ENCODE measurements at regions not wholly inside any gene's neighbourhood (a gene's known extent, or its start where the extent isn't known, plus 50 kb on each side); places are given as distances from the start of the nearest gene placed in this dataset.
"Not testable (repeated sequence)": the region's sequence is repeated elsewhere in the genome, so short reads cannot be mapped to it uniquely, and the experiment has no call there.

DNA sequence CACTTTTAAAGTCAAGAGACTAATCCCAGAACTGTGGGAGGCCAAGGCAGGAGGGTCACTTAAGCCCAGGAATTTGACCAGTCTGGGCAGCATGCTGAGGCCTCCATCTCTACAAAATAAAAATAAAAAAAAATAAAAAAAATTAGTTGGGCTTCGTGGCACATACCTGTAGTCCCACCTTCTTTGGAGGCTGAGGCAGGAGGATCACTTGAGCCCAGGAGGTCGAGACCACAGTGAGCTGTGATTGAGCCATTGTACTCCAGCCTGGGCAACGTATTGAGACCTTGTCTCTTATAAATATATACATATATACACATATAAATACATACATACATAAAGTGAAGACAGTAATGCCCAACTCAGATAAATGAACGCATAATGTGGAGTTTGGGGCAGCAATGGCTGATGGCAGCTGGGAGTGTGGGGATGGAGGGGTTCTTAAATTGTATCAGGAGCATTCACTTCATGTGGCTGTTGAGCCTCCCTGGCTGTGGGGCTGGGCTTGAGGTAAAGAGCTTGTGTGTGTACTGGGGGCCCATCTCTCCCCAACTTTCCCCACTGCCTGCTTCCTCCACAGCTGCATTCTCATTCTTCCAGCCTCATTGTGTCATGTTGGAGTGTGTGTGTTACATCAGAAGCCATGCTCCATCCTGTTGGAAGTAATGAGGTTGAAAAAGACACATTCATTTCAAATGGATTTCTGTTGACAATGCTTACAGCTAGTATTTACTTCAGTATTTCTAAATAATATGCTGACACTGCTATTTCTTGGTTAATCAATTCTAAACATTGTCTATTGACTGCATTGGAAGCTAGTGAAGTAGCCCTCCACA is 96.5 kb upstream of the HS6ST1 start:
- TF ChIP-seq, protein P1, sequence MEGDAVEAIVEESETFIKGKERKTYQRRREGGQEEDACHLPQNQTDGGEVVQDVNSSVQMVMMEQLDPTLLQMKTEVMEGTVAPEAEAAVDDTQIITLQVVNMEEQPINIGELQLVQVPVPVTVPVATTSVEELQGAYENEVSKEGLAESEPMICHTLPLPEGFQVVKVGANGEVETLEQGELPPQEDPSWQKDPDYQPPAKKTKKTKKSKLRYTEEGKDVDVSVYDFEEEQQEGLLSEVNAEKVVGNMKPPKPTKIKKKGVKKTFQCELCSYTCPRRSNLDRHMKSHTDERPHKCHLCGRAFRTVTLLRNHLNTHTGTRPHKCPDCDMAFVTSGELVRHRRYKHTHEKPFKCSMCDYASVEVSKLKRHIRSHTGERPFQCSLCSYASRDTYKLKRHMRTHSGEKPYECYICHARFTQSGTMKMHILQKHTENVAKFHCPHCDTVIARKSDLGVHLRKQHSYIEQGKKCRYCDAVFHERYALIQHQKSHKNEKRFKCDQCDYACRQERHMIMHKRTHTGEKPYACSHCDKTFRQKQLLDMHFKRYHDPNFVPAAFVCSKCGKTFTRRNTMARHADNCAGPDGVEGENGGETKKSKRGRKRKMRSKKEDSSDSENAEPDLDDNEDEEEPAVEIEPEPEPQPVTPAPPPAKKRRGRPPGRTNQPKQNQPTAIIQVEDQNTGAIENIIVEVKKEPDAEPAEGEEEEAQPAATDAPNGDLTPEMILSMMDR (IDR thresholded peaks at IDR 0.05; ENCODE audit: poor library complexity, severe bottlenecking) = no peak
- Histone ChIP-seq H3K27me3 (ENCODE audit: insufficient read depth, poor library complexity, severe bottlenecking) (no peaks in the 10 kb centered on the region), H3K36me3 (ENCODE audit: low read depth) (no peaks in the 10 kb centered on the region), H3K4me1 (ENCODE audit: insufficient read depth, poor library complexity, severe bottlenecking) (no peaks in the 10 kb centered on the region), H3K9me3 (ENCODE audit: severe bottlenecking) (no peaks in the 10 kb centered on the region), H3K27ac (ENCODE audit: poor library complexity, severe bottlenecking) (no peak overlapping the region), H3K4me3 (ENCODE audit: severe bottlenecking) (no peak overlapping the region)
- ATAC-seq (ENCODE audit: low read depth) = no peak
- DNase-seq (ENCODE audit: low spot score) = no peak

DNA sequence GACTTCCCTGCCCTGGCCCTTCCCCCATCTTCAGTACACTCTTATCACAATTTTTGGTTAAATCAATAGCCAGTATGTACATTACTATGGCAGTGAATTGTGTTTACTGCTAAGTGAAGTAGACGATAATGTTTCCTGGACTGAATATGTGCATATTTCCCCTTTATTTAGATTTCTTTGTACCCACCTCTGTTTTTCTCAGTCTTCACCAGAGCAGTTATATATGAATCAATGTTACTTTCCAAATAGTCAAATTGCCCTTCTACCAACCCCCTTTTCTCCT is 97.1 kb upstream of the HS6ST1 start:
- H3K27ac ChIP-seq (ENCODE audit: poor library complexity, severe bottlenecking) = no peak overlapping the region
- no peaks in the 10 kb centered on the region for H3K27me3 ChIP-seq (ENCODE audit: insufficient read depth, poor library complexity, severe bottlenecking)
- DNase-seq (ENCODE audit: low spot score) = no peak
- H3K9me3 ChIP-seq (ENCODE audit: severe bottlenecking) = no peaks in the 10 kb centered on the region
- ATAC-seq (ENCODE audit: low read depth) = no peak
- H3K4me1 ChIP-seq (ENCODE audit: insufficient read depth, poor library complexity, severe bottlenecking) = no peaks in the 10 kb centered on the region
- no peak overlapping the region for H3K4me3 ChIP-seq (ENCODE audit: severe bottlenecking)
- TF ChIP-seq, protein P1 (IDR thresholded peaks at IDR 0.05; ENCODE audit: poor library complexity, severe bottlenecking) = no peak
- no peaks in the 10 kb centered on the region for H3K36me3 ChIP-seq (ENCODE audit: low read depth)

DNA sequence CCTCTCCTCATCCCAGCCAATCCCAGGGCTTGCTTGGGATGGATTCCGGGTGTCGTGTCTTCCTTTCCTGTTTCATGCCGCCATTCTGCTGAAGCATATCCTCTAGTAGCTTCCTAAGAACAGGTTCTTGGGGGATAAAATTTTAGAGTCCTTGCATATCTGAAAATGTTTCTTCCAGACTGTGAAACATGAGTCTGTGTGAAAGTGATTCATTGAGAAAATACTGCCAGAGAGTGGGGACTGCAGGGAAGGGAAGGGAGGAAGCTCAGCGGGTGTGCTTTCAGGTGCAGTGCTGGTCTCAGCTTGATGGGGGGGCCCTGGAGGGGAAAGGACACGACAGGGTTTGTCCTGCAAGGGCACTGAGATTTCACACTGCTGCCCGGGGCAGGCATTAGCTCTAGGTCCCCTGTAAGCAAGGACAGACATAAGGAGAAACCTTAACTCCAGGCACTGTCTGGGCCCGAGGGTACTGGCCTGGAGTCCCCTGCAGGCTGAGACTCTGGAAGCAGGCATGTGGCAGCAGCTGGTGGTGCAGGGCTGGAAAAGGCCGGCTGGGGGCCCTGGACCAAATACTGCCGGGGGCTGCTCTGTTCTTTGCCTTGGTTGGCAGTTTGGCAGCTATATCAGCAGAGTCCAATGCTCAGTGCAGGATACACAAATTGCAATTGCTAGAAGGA is 97.6 kb upstream of the HS6ST1 start:
- H3K9me3 ChIP-seq (ENCODE audit: severe bottlenecking) = no peaks in the 10 kb centered on the region
- ATAC-seq (ENCODE audit: low read depth) (0 out of 3 replicates have a peak, but pooled peaks have one; percentile 29), DNase-seq (ENCODE audit: low spot score) (peak; percentile 19)
- no peaks in the 10 kb centered on the region for H3K36me3 ChIP-seq (ENCODE audit: low read depth)
- H3K4me1 ChIP-seq (ENCODE audit: insufficient read depth, poor library complexity, severe bottlenecking) = no peaks in the 10 kb centered on the region
- TF ChIP-seq, protein P1 (IDR thresholded peaks at IDR 0.05; ENCODE audit: poor library complexity, severe bottlenecking) = no peak
- H3K4me3 ChIP-seq (ENCODE audit: severe bottlenecking) = no peak overlapping the region
- H3K27me3 ChIP-seq (ENCODE audit: insufficient read depth, poor library complexity, severe bottlenecking) = no peaks in the 10 kb centered on the region
- H3K27ac ChIP-seq (ENCODE audit: poor library complexity, severe bottlenecking) = no peak overlapping the region

DNA sequence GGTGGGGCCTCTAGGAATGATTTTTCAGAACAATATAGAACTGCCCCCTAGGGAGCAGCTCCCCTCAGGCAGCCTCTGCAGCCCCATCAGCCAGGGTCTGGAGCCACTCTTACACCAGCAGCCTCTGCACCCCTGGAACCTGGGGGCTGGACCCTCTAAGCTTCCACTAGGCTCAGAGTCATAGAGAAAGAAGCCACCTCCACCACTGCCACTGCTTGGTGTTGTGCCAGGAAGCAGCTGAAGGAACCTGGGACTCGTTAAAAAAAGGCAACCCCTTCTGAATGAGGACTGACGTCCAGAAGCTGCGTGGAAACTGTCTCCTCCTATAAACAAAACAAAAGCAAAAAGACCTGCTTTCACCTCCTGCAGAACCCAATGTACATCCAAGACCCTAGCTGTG is 98.1 kb upstream of the HS6ST1 start:
- H3K36me3 ChIP-seq (ENCODE audit: low read depth) = no peaks in the 10 kb centered on the region
- no peak overlapping the region for H3K4me3 ChIP-seq (ENCODE audit: severe bottlenecking)
- H3K27ac ChIP-seq (ENCODE audit: poor library complexity, severe bottlenecking) = no peak overlapping the region
- TF ChIP-seq, protein P1 (IDR thresholded peaks at IDR 0.05; ENCODE audit: poor library complexity, severe bottlenecking) = no peak
- no peaks in the 10 kb centered on the region for H3K9me3 ChIP-seq (ENCODE audit: severe bottlenecking)
- H3K4me1 ChIP-seq (ENCODE audit: insufficient read depth, poor library complexity, severe bottlenecking) = no peaks in the 10 kb centered on the region
- H3K27me3 ChIP-seq (ENCODE audit: insufficient read depth, poor library complexity, severe bottlenecking) = no peaks in the 10 kb centered on the region
- DNase-seq (ENCODE audit: low spot score) (no peak), ATAC-seq (ENCODE audit: low read depth) (no peak)

DNA sequence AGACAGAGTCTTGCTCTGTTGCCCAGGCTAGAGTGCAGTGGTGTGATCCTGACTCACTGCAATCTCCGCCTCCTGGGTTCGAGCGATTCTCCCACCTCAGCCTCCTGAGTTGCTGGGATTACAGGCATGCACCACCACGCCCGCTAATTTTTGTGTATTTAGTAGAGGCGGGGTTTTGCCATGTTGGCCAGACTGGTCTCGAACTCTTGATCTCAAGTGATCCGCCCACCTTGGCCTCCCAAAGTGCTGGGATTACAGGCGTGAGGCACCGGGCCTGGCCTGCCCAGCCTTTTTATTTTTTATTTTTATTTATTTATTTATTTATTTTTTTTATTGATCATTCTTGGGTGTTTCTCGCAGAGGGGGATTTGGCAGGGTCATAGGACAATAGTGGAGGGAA is 98.6 kb upstream of the HS6ST1 start:
- ATAC-seq (ENCODE audit: low read depth); H3K4me3 ChIP-seq (ENCODE audit: severe bottlenecking); H3K27ac ChIP-seq (ENCODE audit: poor library complexity, severe bottlenecking); H3K27me3 ChIP-seq (ENCODE audit: insufficient read depth, poor library complexity, severe bottlenecking); DNase-seq (ENCODE audit: low spot score); H3K9me3 ChIP-seq (ENCODE audit: severe bottlenecking); H3K4me1 ChIP-seq (ENCODE audit: insufficient read depth, poor library complexity, severe bottlenecking); H3K36me3 ChIP-seq (ENCODE audit: low read depth): not testable (repeated sequence)
